CD14-positive monocyte (primary cell): ENCODE measurements at regions not wholly inside any gene's neighbourhood (a gene's known extent, or its start where the extent isn't known, plus 50 kb on each side); places are given as distances from the start of the nearest gene placed in this dataset.

Experiments used
- DNase-seq, 3 donors: peaks; one replicate each; pipeline ENCODE4 v3.0.0-alpha.2; 2011 to 2022
- H2AFZ ChIP-seq: 2 replicates; pipeline ENCODE4 v1.6.0; 2012; ENCODE audit warnings: mild to moderate bottlenecking, low read depth, low read length, inconsistent platforms; ENCODE audit not compliant: insufficient read depth, poor library complexity, severe bottlenecking
- H3K27ac ChIP-seq, 2 donors: 1 replicate in 1 of 2; 2 replicates in 1 of 2; pipeline ENCODE4 v1.5.1; 2012 to 2013; ENCODE audit warnings: low read length in 2 of 2, control low read depth in 1 of 2, inconsistent platforms in 1 of 2, low read depth in 1 of 2, mild to moderate bottlenecking in 1 of 2
- H3K27me3 ChIP-seq, 2 donors: one replicate each; pipeline versions ENCODE4 v1.6.0 to v1.6.1; 2011 to 2013; ENCODE audit warnings: low read length in 2 of 2; ENCODE audit not compliant: control insufficient read depth in 2 of 2, insufficient read depth in 2 of 2
- H3K36me3 ChIP-seq, 2 donors: replicated peaks in 1 of 2; 1 replicate in 1 of 2; 2 replicates in 1 of 2; pipeline versions ENCODE4 v1.5.1 to v1.6.1; 2012 to 2013; ENCODE audit warnings: low read length in 2 of 2, control low read depth in 1 of 2, inconsistent platforms in 1 of 2, mild to moderate bottlenecking in 1 of 2; ENCODE audit not compliant: insufficient read depth in 2 of 2, control insufficient read depth in 1 of 2
- H3K4me1 ChIP-seq, 2 donors: 1 replicate in 1 of 2; 2 replicates in 1 of 2; pipeline versions ENCODE4 v1.5.1 to v1.6.1; 2012 to 2013; ENCODE audit warnings: low read length in 2 of 2, control low read depth in 1 of 2, inconsistent platforms in 1 of 2, mild to moderate bottlenecking in 1 of 2, moderate library complexity in 1 of 2; ENCODE audit not compliant: insufficient read depth in 2 of 2, control insufficient read depth in 1 of 2
- H3K4me2 ChIP-seq: replicated peaks from 2 replicates; pipeline ENCODE3; 2012; ENCODE audit warnings: low read length, moderate library complexity, mild to moderate bottlenecking; ENCODE audit not compliant: poor library complexity, severe bottlenecking; ENCODE audit errors: extremely low read depth
- H3K4me3 ChIP-seq, 3 experiments: fragments of 200-600 bp in 1 of 3; sonication (generic) in 1 of 3; replicated peaks in 1 of 3; 1 replicate in 2 of 3; 2 replicates in 1 of 3; pipeline ENCODE4 v1.5.1; 2011 to 2013; ENCODE audit warnings: low read length in 3 of 3, mild to moderate bottlenecking in 3 of 3, control low read depth in 2 of 3, low read depth in 2 of 3, inconsistent platforms in 1 of 3, moderate library complexity in 1 of 3
- H3K79me2 ChIP-seq: 2 replicates; pipeline ENCODE4 v1.6.0; 2012; ENCODE audit warnings: mild to moderate bottlenecking, control low read depth, inconsistent platforms, low read length, moderate library complexity; ENCODE audit not compliant: insufficient read depth
- H3K9ac ChIP-seq: 2 replicates; pipeline ENCODE4 v1.6.0; 2017; ENCODE audit warnings: low read length, mild to moderate bottlenecking; ENCODE audit not compliant: insufficient read depth, poor library complexity, severe bottlenecking
- H3K9me3 ChIP-seq, 2 donors: replicated peaks in 1 of 2; 1 replicate in 1 of 2; 2 replicates in 1 of 2; pipeline versions ENCODE4 v1.5.1 to v1.6.1; 2012 to 2013; ENCODE audit warnings: low read length in 2 of 2, control low read depth in 1 of 2; ENCODE audit not compliant: control insufficient read depth in 1 of 2, insufficient read depth in 1 of 2
- H4K20me1 ChIP-seq: 2 replicates; pipeline ENCODE4 v1.6.0; 2012; ENCODE audit warnings: mild to moderate bottlenecking, low read length, control low read depth, moderate library complexity; ENCODE audit not compliant: insufficient read depth
- H3K27ac Mint-ChIP-seq, 7 donors: one replicate each; pipeline ENCODE4 v1.8.0; 2020; ENCODE audit warnings: mild to moderate bottlenecking in 7 of 7, mixed read lengths in 7 of 7, moderate library complexity in 6 of 7, inconsistent platforms in 2 of 7
- H3K27me3 Mint-ChIP-seq, 3 donors: one replicate each; pipeline ENCODE4 v1.8.0; 2021 to 2022; ENCODE audit warnings: low read depth in 3 of 3, mild to moderate bottlenecking in 3 of 3, mixed read lengths in 3 of 3, moderate library complexity in 3 of 3, inconsistent platforms in 1 of 3
- H3K36me3 Mint-ChIP-seq, 2 donors: one replicate each; pipeline ENCODE4 v1.8.0; 2020; ENCODE audit warnings: mixed read lengths in 2 of 2, inconsistent platforms in 1 of 2, mild to moderate bottlenecking in 1 of 2
- H3K4me1 Mint-ChIP-seq: one replicate; pipeline ENCODE4 v1.8.0; 2020; ENCODE audit warnings: mild to moderate bottlenecking, mixed read lengths
- H3K4me3 Mint-ChIP-seq, 2 donors: one replicate each; pipeline ENCODE4 v1.8.0; 2020; ENCODE audit warnings: mild to moderate bottlenecking in 2 of 2, mixed read lengths in 2 of 2, moderate library complexity in 1 of 2
- H3K9me3 Mint-ChIP-seq, 7 donors: one replicate each; pipeline ENCODE4 v1.8.0; 2020 to 2022; ENCODE audit warnings: mixed read lengths in 7 of 7, mild to moderate bottlenecking in 6 of 7, moderate library complexity in 6 of 7, inconsistent platforms in 2 of 7
- WGBS: methylation state at CpG from one replicate; pipeline ENCODE4 v1.1.5; 2013; ENCODE audit warnings: missing lambda C conversion rate; ENCODE audit not compliant: insufficient coverage; 5-methylcytosine and 5-hydroxymethylcytosine counted together
- intact Hi-C, 2 donors: fragments of 100-400 bp; cut with micrococcal nuclease; formaldehyde crosslinking; loops; one replicate each; pipeline versions ENCODE4 v1.15.0 to v1.15.1; 2023
- TF ChIP-seq, protein P1 (sequence below): fragments of 200-600 bp; IDR thresholded peaks from one replicate; pipeline ENCODE4 v1.8.0; 2022; ENCODE audit warnings: antibody characterized with exemption, mild to moderate bottlenecking

DNA sequence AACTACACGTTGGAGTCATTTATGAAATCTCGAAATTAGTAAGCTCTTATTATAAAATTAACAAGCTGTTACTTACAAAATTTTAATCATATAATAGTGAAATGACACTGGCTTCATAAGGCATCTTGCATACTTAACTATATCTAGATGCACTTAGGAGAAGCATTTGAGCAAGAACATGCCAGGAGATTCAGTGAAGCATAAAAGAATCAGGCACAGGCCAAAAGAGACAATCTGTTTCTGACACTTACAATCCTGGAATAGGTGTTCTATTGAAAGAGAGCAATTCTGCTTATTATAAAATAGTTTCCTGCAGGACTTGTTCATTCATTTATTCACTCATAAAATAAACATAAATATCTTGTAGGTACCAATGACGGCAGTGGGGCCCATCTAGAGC is 1152.2 kb upstream of the CDH6 start:
- H3K9ac ChIP-seq, result no peak overlapping the region
- H3K79me2 ChIP-seq, result no peaks in the 10 kb centered on the region
- H3K9me3 Mint-ChIP-seq, result no peaks in the 10 kb centered on the region
- H3K4me1 ChIP-seq, result no peaks in the 10 kb centered on the region
- H3K27me3 ChIP-seq, result no peaks in the 10 kb centered on the region
- H3K36me3 Mint-ChIP-seq, result no peaks in the 10 kb centered on the region
- no peaks in the 10 kb centered on the region for H3K4me1 Mint-ChIP-seq
- H3K27ac ChIP-seq, result no peak overlapping the region
- H3K9me3 ChIP-seq, result no peaks in the 10 kb centered on the region
- no CpG with 5 or more reads among the region's 3 CpGs for WGBS
- H3K4me2 ChIP-seq, result no peak overlapping the region
- no peak overlapping the region for H3K27ac Mint-ChIP-seq
- H3K4me3 Mint-ChIP-seq, result no peak overlapping the region
- no peaks in the 10 kb centered on the region for H4K20me1 ChIP-seq
- H3K4me3 ChIP-seq, result no peak overlapping the region
- H2AFZ ChIP-seq, result no peak overlapping the region
- DNase-seq, result no peak
- TF ChIP-seq, protein P1, sequence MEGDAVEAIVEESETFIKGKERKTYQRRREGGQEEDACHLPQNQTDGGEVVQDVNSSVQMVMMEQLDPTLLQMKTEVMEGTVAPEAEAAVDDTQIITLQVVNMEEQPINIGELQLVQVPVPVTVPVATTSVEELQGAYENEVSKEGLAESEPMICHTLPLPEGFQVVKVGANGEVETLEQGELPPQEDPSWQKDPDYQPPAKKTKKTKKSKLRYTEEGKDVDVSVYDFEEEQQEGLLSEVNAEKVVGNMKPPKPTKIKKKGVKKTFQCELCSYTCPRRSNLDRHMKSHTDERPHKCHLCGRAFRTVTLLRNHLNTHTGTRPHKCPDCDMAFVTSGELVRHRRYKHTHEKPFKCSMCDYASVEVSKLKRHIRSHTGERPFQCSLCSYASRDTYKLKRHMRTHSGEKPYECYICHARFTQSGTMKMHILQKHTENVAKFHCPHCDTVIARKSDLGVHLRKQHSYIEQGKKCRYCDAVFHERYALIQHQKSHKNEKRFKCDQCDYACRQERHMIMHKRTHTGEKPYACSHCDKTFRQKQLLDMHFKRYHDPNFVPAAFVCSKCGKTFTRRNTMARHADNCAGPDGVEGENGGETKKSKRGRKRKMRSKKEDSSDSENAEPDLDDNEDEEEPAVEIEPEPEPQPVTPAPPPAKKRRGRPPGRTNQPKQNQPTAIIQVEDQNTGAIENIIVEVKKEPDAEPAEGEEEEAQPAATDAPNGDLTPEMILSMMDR, result no peak
- intact Hi-C loops, result no loop called here
- no peaks in the 10 kb centered on the region for H3K36me3 ChIP-seq
- H3K27me3 Mint-ChIP-seq, result no peaks in the 10 kb centered on the region

DNA sequence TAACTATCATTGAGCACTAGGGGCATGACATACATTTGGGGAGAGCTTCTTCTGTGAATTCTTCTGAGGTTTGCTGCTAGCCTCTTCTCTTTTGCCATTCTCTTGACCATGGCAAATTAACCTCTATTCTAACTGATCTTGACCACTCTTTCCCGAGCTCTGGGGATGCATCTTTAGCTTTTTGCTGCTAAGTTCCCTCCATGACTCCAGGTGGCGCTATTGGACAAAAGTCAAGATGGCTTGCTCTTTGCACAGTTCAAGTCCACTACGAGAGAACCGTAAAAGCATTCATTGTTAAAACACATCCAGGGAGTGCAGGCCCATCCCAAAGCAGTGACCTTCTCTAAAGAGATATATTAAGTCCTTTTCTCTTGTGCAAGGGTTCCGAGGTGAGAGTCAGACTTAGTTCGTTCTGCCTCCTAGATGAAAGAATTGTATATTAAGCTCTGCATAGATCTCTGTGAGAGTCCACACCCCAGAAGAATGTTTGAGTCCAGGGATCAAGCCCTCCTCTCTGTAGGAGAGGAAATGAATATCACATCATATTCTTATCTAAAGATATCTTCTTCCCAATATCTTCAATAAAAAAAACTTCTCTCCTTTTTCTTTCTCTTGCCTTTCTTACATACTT is 1152.9 kb upstream of the CDH6 start:
- H3K4me1 Mint-ChIP-seq, result no peaks in the 10 kb centered on the region
- no peaks in the 10 kb centered on the region for H3K4me1 ChIP-seq
- H3K79me2 ChIP-seq, result no peaks in the 10 kb centered on the region
- H3K36me3 ChIP-seq, result no peaks in the 10 kb centered on the region
- H3K27ac Mint-ChIP-seq, result no peak overlapping the region
- no peak overlapping the region for H3K9ac ChIP-seq
- H3K4me2 ChIP-seq, result no peak overlapping the region
- H2AFZ ChIP-seq, result no peak overlapping the region
- H3K36me3 Mint-ChIP-seq, result no peaks in the 10 kb centered on the region
- no peak overlapping the region for H3K4me3 Mint-ChIP-seq
- H3K27me3 Mint-ChIP-seq, result no peaks in the 10 kb centered on the region
- intact Hi-C loops, result no loop called here
- WGBS, result 11% methylated on average over 4 of the region's 6 CpGs
- no peak overlapping the region for H3K4me3 ChIP-seq
- no peaks in the 10 kb centered on the region for H3K27me3 ChIP-seq
- no peaks in the 10 kb centered on the region for H3K9me3 Mint-ChIP-seq
- no peaks in the 10 kb centered on the region for H4K20me1 ChIP-seq
- no peak overlapping the region for H3K27ac ChIP-seq
- TF ChIP-seq, protein P1, result peak; percentile 15
- peaks cover 0 to 3% of the 10 kb centered on the region in 2 donors for H3K9me3 ChIP-seq
- DNase-seq, result no peak
